SK-N-SH treated with all-trans-retinoic acid at 6 μM for 48 hours (cell line): ENCODE measurements at regions not wholly inside any gene's neighbourhood (a gene's known extent, or its start where the extent isn't known, plus 50 kb on each side); places are given as distances from the start of the nearest gene placed in this dataset.

Experiments
- BACH2 ChIP-seq: fragments of 250-450 bp; sonication (Bioruptor Pico); IDR thresholded peaks from 2 replicates; pipeline ENCODE4 v1.9.0; 2021; ENCODE audit warnings: mild to moderate bottlenecking, borderline replicate concordance
- CREB5 ChIP-seq: fragments of 250-450 bp; sonication (Bioruptor Pico); IDR thresholded peaks from 2 replicates; pipeline ENCODE4 v1.5.1; 2020; ENCODE audit warnings: low read depth, mild to moderate bottlenecking, moderate library complexity
- CSDC2 ChIP-seq: fragments of 250-450 bp; sonication (Bioruptor Pico); IDR thresholded peaks from 2 replicates; pipeline ENCODE4 v1.5.0; 2020; ENCODE audit warnings: mild to moderate bottlenecking, moderate library complexity
- CSRNP3 ChIP-seq: fragments of 250-450 bp; sonication (Bioruptor Pico); IDR thresholded peaks from 2 replicates; pipeline ENCODE4 v1.5.1; 2021; ENCODE audit warnings: mild to moderate bottlenecking, moderate library complexity
- POU6F1 ChIP-seq: fragments of 250-450 bp; sonication (Bioruptor Pico); IDR thresholded peaks from 2 replicates; pipeline ENCODE4 v1.8.0; 2021; ENCODE audit warnings: low read depth, mild to moderate bottlenecking, moderate library complexity, borderline replicate concordance
- SNAI2 ChIP-seq: fragments of 250-450 bp; sonication (Bioruptor Pico); IDR thresholded peaks from 2 replicates; pipeline ENCODE4 v1.5.0; 2020; ENCODE audit warnings: mild to moderate bottlenecking, moderate library complexity
- ZNF8 ChIP-seq: fragments of 450-650 bp; formaldehyde crosslinking; IDR thresholded peaks from 2 replicates; pipeline ENCODE4 v1.5.0; 2020; ENCODE audit warnings: mild to moderate bottlenecking, moderate library complexity
- TF ChIP-seq, protein P1 (sequence below): fragments of 250-450 bp; sonication (Bioruptor Pico); IDR thresholded peaks from 2 replicates; pipeline ENCODE4 v1.5.0; 2020; ENCODE audit warnings: mild to moderate bottlenecking, moderate library complexity

DNA sequence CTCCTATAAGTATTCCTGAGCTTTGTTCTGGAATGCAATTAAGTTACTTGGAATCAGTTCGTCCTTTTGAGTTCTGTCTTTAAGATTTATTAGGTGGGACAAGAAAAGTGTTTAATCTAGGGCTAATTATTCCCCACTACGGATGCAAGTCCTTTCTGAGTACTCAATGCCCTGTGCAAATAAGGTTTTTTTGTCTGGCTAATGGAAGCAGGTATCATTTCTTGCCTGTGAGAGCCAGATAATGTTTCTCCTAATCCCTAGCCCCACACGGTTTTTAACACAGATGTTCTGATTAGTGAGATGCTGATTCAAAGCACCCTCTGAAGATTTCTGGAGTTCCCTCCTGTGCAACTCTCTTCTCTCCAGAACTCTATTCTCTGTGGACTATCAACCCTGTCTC is 296.6 kb upstream of the PRICKLE1 start:
- TF ChIP-seq POU6F1 (CRISPR knock-in tag) (no peak), BACH2 (CRISPR knock-in tag) (no peak), CREB5 (no peak), SNAI2 (CRISPR knock-in tag) (no peak), ZNF8 (CRISPR knock-in tag) (no peak), CSDC2 (CRISPR knock-in tag) (no peak), CSRNP3 (CRISPR knock-in tag) (no peak)
- TF ChIP-seq, protein P1, sequence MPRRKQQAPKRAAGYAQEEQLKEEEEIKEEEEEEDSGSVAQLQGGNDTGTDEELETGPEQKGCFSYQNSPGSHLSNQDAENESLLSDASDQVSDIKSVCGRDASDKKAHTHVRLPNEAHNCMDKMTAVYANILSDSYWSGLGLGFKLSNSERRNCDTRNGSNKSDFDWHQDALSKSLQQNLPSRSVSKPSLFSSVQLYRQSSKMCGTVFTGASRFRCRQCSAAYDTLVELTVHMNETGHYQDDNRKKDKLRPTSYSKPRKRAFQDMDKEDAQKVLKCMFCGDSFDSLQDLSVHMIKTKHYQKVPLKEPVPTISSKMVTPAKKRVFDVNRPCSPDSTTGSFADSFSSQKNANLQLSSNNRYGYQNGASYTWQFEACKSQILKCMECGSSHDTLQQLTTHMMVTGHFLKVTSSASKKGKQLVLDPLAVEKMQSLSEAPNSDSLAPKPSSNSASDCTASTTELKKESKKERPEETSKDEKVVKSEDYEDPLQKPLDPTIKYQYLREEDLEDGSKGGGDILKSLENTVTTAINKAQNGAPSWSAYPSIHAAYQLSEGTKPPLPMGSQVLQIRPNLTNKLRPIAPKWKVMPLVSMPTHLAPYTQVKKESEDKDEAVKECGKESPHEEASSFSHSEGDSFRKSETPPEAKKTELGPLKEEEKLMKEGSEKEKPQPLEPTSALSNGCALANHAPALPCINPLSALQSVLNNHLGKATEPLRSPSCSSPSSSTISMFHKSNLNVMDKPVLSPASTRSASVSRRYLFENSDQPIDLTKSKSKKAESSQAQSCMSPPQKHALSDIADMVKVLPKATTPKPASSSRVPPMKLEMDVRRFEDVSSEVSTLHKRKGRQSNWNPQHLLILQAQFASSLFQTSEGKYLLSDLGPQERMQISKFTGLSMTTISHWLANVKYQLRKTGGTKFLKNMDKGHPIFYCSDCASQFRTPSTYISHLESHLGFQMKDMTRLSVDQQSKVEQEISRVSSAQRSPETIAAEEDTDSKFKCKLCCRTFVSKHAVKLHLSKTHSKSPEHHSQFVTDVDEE (CRISPR knock-in tag) = no peak
